GM19240 (cell line): ENCODE measurements at regions not wholly inside any gene's neighbourhood (a gene's known extent, or its start where the extent isn't known, plus 50 kb on each side); places are given as distances from the start of the nearest gene placed in this dataset.

ENCODE experiments used
- DNase-seq: peaks from one replicate; pipeline ENCODE4 v3.0.0; 2011; ENCODE audit warnings: low spot score; ENCODE audit not compliant: insufficient read length

GRCh38 chr21:34022627-34023335 is 50.6 kb upstream of the MRPS6 start:
- no peak for DNase-seq

DNA sequence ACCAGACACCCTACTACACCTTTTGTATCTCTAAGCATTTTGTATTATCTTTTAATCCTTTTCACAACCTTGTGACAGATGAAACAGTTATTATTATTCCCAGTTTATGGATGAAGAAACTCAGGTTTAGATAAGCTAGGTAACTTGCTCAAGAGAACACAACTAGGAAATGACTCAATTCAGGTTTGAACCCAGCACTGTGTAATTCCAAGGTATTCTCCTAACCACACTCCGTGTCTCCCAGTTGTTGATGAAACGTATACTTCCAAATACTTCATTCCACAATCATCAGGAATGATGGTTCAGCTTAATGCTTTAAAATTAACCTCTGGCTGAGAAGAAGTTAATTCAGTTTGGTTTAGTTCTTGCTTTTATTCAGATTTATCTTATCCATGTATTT is 51.7 kb upstream of the MRPS6 start:
- DNase-seq, result no peak

- DNase-seq, result no peak
These were observed 52.3 kb upstream of the MRPS6 start for GRCh38 chr21:34020983-34021553.

- DNase-seq, result no peak
These were observed 53.2 kb upstream of the MRPS6 start for GRCh38 chr21:34020005-34020847.

- DNase-seq, result no peak
These were observed 54.0 kb upstream of the MRPS6 start for GRCh38 chr21:34019402-34019801.

- DNase-seq, result no peak
These were observed 54.5 kb upstream of the MRPS6 start for GRCh38 chr21:34018910-34019309.

- no peak for DNase-seq
These were observed 55.2 kb upstream of the MRPS6 start for GRCh38 chr21:34018185-34018584.

GRCh38 chr21:34017039-34017961 is 56.1 kb upstream of the MRPS6 start:
- peak; percentile 7 for DNase-seq

GRCh38 chr21:34012640-34013039 is 60.7 kb upstream of the MRPS6 start:
- DNase-seq, result no peak

- DNase-seq, result no peak
These were observed 61.7 kb upstream of the MRPS6 start for GRCh38 chr21:34011660-34012059.

DNA sequence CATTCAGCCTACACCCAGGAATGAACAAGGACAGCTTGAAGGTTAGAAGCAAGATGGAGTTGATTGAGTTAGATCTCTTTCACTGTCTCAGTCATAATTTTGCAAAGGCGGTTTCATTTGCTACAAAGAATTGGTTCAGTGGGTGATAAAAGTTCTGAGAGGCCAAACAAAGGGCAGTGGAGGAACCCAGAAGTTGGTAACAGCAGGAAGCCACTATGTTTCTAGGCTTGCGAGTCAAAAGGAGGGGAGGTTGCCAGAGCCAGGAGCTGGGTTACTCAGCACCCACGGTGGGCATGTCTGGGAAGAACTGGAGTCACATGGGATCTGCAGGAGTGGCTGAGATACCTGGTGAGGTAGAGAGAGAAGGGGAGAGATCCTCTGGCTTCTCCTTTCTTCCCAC is 64.2 kb upstream of the MRPS6 start:
- no peak for DNase-seq

DNA sequence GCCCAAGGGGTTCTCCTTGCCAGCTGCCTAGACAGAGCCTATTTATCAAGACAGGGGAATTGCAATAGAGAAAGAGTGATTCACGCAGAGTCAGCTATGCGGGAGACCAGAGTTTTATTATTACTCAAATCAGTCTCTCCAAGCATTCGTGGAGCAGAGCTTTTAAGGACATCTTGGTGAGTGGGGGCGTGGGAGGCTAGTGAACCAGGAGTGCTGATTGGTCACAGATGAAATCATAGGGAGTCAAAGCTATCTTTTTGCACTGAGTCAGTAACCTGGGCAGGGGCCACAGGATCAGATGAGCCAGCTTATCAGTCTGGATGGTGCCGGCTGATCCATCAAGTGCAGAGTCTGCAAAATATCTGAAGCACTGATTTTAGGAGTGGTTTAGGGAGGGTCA is 64.8 kb upstream of the MRPS6 start:
- no peak for DNase-seq

DNA sequence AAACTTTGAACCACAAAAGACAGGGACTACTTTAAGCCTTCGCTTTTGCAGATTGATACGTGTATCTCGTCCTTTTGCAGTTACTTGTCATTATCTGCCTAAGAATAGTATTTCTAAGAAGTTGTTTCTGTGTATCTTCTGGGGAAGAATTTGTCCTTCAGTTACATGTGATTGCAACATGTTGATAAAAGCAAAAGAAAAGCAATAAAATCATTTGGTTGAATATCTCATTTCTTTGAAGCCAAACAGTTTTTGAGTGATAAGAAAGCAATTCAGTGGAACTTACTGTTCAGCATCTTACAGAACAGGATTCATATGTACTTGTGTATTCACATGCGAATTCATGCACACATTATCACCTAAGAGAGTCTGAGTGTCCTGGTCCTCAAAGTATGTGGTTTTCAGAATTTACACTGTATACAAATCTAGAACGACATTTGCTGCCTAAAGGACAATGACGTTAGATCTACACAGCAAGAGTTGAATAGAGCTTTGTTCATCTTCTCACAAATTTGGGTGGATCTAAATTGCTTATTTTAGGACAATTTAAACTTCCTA is 66.7 kb upstream of the MRPS6 start:
- no peak for DNase-seq

- DNase-seq, result no peak
These were observed 68.4 kb upstream of the MRPS6 start for GRCh38 chr21:34004974-34005373.

GRCh38 chr21:34004013-34004938 is 69.1 kb upstream of the MRPS6 start:
- DNase-seq, result no peak

- DNase-seq, result no peak
These were observed 70.0 kb upstream of the MRPS6 start for GRCh38 chr21:34003428-34003827.

- no peak for DNase-seq
These were observed 73.0 kb upstream of the MRPS6 start for GRCh38 chr21:34000375-34000774.

- DNase-seq, result no peak
These were observed 74.6 kb upstream of the MRPS6 start for GRCh38 chr21:33998809-33999208.

DNA sequence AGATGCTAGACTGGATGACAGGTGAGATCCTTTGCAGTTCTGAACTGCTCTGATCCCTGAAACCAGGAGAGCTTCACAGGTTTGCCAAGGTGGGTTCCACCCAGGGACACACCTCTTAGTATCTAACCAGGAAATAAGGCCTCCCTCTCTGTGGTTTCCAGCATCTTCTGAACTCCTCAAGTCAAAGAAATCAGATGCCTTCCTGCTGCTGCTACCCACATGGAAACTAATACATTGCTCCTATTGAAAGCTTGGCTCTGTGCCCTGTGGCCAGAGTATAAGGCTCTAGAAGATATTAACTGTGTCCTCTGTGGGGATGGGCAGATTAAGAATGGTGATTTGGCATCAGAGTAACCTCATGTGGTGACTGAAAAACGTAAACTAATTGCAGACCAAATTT is 75.0 kb upstream of the MRPS6 start:
- DNase-seq, result no peak

DNA sequence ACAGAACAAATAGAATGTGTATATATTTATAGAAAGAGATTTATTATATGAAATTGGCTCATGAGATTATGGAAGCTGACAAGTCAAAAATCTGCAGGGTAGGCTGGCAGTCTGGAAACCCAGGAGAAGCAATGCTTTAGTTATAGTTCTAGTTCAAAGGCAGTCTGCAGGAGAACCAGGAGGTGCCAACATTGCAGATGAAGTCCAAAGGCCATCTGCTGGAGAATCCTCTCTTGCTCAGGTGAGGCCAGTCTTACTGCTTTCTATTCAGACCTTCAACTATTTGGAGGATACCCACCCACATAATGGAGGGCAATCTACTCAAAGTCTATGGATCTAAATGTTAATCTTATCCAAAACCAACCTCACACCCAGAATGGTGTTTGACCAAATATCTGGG is 75.9 kb upstream of the MRPS6 start:
- no peak for DNase-seq
